OCI-LY3 (cell line): ENCODE measurements at regions not wholly inside any gene's neighbourhood (a gene's known extent, or its start where the extent isn't known, plus 50 kb on each side); places are given as distances from the start of the nearest gene placed in this dataset.

Experiments
- H2AFZ ChIP-seq: fragments of 200-600, 300-600 bp; shearing (Covaris generic); 2 replicates; pipeline ENCODE4 v1.6.0; 2014; ENCODE audit warnings: antibody characterized with exemption, low read depth, low read length
- H3K27ac ChIP-seq: fragments of 200-600, 300-600 bp; sonication (generic); 2 replicates; pipeline ENCODE4 v1.5.1; 2014; ENCODE audit warnings: mild to moderate bottlenecking, low read length, moderate library complexity, mixed read lengths
- H3K27me3 ChIP-seq: fragments of 200-600, 300-600 bp; sonication (generic); 2 replicates; pipeline ENCODE4 v1.6.1; 2014; ENCODE audit warnings: low read depth, low read length, mixed read lengths
- H3K36me3 ChIP-seq: fragments of 200-600, 300-600 bp; sonication (generic); replicated peaks from 2 replicates; pipeline ENCODE3; 2014; ENCODE audit warnings: low read depth, low read length, mixed read lengths
- H3K4me1 ChIP-seq: fragments of 300-600, 200-600 bp; sonication (generic); 2 replicates; pipeline ENCODE4 v1.6.1; 2014; ENCODE audit warnings: low read length, mixed read lengths
- H3K4me2 ChIP-seq: fragments of 200-600, 300-600 bp; sonication (generic); 2 replicates; pipeline ENCODE4 v1.6.1; 2014; ENCODE audit warnings: low read length, mixed read lengths
- H3K4me3 ChIP-seq: fragments of 300-600, 200-600 bp; sonication (generic); 2 replicates; pipeline ENCODE4 v1.5.1; 2014; ENCODE audit warnings: antibody characterized with exemption, mild to moderate bottlenecking, low read length, moderate library complexity
- H3K79me2 ChIP-seq: fragments of 300-600, 200-600 bp; shearing (Covaris generic); 2 replicates; pipeline ENCODE4 v1.6.1; 2014; ENCODE audit warnings: mild to moderate bottlenecking, low read length, mixed read lengths
- H3K9ac ChIP-seq: fragments of 300-600, 200-600 bp; shearing (Covaris generic); 2 replicates; pipeline ENCODE4 v1.6.0; 2014; ENCODE audit warnings: mild to moderate bottlenecking, low read length, moderate library complexity
- H3K9me3 ChIP-seq: fragments of 200-600, 300-600 bp; shearing (Covaris generic); 2 replicates; pipeline ENCODE4 v1.6.1; 2014; ENCODE audit warnings: low read length, mixed read lengths; ENCODE audit not compliant: insufficient read depth
- H4K20me1 ChIP-seq: fragments of 200-600, 300-600 bp; sonication (generic); 2 replicates; pipeline ENCODE4 v1.6.1; 2016; ENCODE audit warnings: low read length, mixed read lengths; ENCODE audit not compliant: insufficient read depth
- EZH2phosphoT487 ChIP-seq: fragments of 200-600 bp; shearing (Covaris generic); IDR thresholded peaks from 2 replicates; pipeline ENCODE4 v1.6.1; 2018; ENCODE audit warnings: antibody characterized with exemption, mixed run types, low read depth
- TF ChIP-seq, protein P1 (sequence below): fragments of 200-600, 300-600 bp; sonication (generic); IDR thresholded peaks from 2 replicates; pipeline ENCODE4 v1.5.1; 2014; ENCODE audit warnings: antibody characterized with exemption, low read length, low read depth

DNA sequence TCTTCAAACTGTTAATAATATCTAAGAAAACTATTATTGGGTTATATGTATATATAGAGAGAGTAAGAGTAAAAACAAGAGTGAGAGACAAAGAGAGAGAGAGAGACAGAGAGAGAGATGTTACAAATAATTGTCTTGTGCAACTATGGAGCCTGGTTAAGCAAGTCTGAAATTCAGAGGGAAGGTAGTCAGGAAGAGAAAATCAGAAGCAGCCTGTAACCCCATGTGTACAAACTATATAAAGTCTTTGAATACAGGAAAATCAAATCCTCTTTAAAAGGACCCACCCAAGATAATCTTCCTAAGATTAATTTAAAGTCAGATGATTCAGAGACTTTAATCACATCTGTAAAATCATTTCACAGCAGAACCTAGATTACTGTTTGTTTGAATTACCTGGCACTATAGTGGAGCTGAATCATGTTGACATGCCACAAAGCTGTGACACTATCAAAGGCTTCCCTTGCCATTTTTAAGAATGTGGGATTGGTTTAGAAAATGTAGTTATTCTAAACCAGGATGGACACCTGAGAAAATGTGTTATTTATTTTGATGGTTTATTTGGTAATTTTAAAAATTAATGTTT is 301.7 kb upstream of the FSIP2 start:
- no peaks in the 10 kb centered on the region for H3K9me3 ChIP-seq
- no peaks in the 10 kb centered on the region for H3K36me3 ChIP-seq
- no peak overlapping the region for H3K27ac ChIP-seq
- H3K9ac ChIP-seq = no peak overlapping the region
- H3K27me3 ChIP-seq = no peaks in the 10 kb centered on the region
- TF ChIP-seq, protein P1, sequence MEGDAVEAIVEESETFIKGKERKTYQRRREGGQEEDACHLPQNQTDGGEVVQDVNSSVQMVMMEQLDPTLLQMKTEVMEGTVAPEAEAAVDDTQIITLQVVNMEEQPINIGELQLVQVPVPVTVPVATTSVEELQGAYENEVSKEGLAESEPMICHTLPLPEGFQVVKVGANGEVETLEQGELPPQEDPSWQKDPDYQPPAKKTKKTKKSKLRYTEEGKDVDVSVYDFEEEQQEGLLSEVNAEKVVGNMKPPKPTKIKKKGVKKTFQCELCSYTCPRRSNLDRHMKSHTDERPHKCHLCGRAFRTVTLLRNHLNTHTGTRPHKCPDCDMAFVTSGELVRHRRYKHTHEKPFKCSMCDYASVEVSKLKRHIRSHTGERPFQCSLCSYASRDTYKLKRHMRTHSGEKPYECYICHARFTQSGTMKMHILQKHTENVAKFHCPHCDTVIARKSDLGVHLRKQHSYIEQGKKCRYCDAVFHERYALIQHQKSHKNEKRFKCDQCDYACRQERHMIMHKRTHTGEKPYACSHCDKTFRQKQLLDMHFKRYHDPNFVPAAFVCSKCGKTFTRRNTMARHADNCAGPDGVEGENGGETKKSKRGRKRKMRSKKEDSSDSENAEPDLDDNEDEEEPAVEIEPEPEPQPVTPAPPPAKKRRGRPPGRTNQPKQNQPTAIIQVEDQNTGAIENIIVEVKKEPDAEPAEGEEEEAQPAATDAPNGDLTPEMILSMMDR = no peak
- TF ChIP-seq EZH2phosphoT487 = no peak
- H3K79me2 ChIP-seq = no peaks in the 10 kb centered on the region
- H3K4me1 ChIP-seq = no peaks in the 10 kb centered on the region
- H2AFZ ChIP-seq = no peak overlapping the region
- H3K4me3 ChIP-seq = no peak overlapping the region
- no peak overlapping the region for H3K4me2 ChIP-seq
- no peaks in the 10 kb centered on the region for H4K20me1 ChIP-seq

DNA sequence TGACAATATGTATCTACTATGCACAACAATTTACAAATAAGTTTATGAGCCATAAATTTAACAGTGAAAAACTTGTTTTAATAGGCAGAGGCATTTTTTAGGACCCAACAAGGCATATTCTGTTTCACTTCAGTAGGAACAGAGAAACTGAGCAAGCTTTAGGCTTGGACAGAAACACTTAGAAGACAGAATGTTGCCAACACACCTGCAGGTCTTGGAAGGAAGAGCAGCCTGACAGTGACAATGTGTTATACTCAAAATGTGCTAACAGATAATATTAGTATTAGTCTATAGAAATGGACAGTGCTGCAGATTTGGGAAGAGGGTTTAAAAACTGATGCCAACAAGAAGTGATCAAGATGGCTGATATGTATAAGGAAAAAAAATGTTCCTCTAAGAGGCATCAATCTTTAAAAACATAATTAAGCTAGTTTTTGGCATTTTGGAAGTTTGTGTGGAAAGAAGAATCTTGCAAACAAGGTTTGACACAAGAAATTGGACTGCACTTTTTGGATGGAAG is 297.1 kb upstream of the FSIP2 start:
- Histone ChIP-seq H4K20me1 (no peaks in the 10 kb centered on the region), H3K27ac (no peak overlapping the region), H3K9me3 (no peaks in the 10 kb centered on the region), H3K79me2 (no peaks in the 10 kb centered on the region), H2AFZ (no peak overlapping the region), H3K4me1 (no peaks in the 10 kb centered on the region), H3K36me3 (no peaks in the 10 kb centered on the region), H3K4me2 (no peak overlapping the region), H3K27me3 (no peaks in the 10 kb centered on the region), H3K9ac (no peak overlapping the region), H3K4me3 (no peak overlapping the region)
- no peak for TF ChIP-seq EZH2phosphoT487
- TF ChIP-seq, protein P1 = no peak

DNA sequence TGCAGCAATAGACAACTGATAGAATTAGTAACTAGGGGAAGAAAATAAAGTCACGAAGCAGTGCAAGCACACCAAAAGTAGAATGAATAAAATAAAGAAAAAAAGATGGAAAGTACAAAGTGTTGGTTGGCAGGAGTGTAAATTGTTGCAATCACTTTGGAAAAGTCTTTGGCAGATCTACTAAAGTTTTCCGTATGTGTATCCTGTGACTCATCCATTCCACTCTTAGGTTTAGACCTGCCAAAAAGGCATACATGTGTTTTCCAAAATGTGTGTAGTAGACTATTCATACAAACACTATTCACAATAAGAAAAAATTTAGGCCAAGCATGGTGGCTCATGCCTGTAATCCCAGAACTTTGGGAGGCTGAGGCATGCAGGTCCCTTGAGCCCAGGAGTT is 282.1 kb upstream of the FSIP2 start:
- Histone ChIP-seq H3K27ac (no peak overlapping the region), H4K20me1 (no peaks in the 10 kb centered on the region), H3K27me3 (no peaks in the 10 kb centered on the region), H3K36me3 (no peaks in the 10 kb centered on the region), H3K9ac (no peak overlapping the region), H3K79me2 (no peaks in the 10 kb centered on the region), H3K4me2 (no peak overlapping the region), H2AFZ (no peak overlapping the region), H3K4me3 (no peak overlapping the region), H3K4me1 (no peaks in the 10 kb centered on the region), H3K9me3 (no peaks in the 10 kb centered on the region)
- no peak for TF ChIP-seq EZH2phosphoT487
- TF ChIP-seq, protein P1 = no peak

DNA sequence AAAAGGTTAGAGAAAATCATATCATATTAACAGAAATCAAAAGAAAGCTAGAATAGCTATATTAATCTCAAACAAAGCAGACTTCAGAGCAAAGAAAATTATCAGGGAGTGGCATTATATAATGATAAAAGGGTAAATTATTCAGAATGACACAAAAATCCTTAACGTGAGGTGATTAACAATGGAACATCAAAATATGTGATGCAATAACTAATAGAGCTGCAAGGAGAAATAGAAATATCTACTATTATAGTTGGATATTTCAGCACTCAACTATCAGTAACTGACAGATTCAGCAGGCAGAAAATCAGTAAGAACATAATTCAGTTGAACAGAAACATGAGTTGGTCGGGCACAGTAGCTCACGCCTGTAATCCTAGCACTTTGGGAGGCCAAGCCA is 275.1 kb upstream of the FSIP2 start:
- Histone ChIP-seq H3K4me3 (no peak overlapping the region), H3K27me3 (no peaks in the 10 kb centered on the region), H3K27ac (no peak overlapping the region), H3K36me3 (no peaks in the 10 kb centered on the region), H3K4me1 (no peaks in the 10 kb centered on the region), H3K4me2 (no peak overlapping the region), H2AFZ (no peak overlapping the region), H4K20me1 (no peaks in the 10 kb centered on the region), H3K9me3 (no peaks in the 10 kb centered on the region), H3K9ac (no peak overlapping the region), H3K79me2 (no peaks in the 10 kb centered on the region)
- TF ChIP-seq, protein P1 = no peak
- no peak for TF ChIP-seq EZH2phosphoT487
